ENCODE measurements at regions not wholly inside any gene's neighbourhood (a gene's known extent, or its start where the extent isn't known, plus 50 kb on each side); places are given as distances from the start of the nearest gene placed in this dataset.

DNA sequence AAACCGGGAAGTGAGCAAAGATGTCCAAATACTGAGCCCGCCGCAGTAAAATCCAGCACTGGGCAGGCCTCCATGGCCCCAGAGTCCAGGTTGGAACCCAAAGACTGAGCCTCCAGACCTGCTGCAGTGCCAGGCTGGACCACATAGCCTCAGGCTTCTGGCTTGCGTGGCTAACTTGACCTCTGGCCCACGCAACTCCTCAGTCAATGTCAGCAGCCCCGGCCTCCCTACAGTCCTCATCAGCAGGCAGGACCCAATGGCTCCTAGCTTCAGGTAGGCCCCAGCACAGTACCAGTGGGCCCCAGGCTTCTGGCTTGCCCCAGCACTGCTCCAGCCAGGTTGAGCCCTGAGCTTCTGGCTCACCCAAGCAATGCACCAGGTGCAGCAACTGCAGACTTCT lies 245.1 kb upstream of the AFDN start:
- no peak for DNase-seq (ENCODE audit: low spot score)

DNA sequence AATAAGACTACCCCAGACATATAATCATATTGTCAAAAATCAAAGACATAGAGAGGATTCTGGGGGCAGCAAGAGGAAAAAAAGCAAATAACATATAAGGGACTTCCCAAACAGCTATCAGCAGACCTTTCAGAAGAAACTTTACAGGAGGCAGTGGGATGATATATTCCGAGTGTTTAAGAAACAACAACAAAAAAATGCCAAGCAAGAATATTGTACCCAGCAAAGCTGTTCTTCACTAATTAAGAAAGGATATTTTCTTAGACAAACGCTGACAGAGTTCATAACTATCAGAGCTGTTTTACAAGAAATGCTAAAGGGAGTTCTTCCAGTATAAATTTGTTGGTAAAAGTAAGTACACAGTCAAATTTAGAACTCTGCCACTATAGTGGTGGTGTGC lies 243.3 kb upstream of the AFDN start:
- DNase-seq (ENCODE audit: low spot score) = no peak

DNA sequence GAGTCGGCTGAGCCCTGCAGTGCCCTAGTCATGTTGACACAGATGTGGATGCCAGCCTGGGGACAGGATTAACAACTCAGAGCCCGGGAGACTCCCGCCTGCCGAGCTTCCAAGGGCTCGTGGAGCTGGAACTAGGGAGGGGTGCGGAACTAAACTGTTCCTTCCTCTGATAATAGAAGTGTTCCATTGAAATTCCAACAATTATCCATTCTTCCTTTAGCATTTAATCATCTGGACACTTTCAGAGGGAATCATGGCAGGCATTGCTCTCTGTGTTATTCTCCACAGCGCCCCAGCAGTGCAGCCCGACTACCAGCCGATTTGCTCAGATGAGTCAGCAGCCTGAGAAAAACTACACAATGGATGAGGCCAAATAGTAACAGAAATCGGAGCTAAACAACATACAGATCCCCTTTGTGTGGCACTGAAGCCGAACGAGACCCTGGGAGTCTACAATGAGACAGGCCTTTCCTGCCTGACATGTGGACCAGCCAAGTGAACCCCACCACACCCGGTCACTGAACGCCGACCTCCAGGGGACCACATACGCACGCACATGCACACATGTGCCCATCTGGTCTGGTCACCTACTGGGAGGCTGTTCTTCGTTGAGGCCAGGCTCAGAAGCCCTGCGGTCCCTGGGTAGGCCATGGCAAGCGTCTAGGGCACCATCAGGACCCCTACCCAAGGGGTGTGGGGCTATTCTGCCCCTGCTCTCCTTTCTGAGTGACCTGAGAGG lies 238.4 kb upstream of the AFDN start:
- DNase-seq (ENCODE audit: low spot score) = no peak

DNA sequence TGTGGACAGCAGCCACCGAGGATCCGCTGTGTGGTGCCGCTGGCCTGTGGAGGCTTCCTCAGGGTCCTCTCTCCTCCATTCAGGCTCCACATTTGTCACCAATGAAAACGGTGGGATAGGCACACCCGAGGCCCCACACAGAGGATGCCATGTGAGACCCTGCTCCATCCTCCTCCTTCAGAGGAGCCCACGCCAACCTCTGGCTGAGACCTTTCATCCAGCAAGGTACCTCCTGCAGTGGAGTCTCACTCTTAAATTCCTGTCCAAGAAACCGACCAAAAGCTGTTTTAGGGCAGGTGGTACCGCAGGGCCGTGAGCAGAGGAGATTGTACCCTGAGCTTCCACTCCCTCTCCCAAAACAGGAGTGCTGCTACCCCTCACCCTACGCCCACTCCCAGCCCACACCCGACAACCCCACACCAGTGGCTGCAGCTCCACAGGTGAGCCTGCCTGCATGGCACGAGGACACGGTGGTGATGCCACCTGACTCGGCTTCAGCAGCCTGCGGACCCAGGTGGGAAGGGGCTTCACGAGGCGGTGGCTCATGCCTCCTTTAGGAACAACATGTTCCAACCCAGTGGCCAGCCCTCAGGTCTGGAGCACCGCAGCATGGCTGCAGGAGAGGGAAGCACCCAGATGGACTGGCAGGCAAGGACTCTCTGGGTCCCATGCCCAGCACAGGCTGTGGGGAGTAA lies 237.6 kb upstream of the AFDN start:
- no peak for DNase-seq (ENCODE audit: low spot score)

DNA sequence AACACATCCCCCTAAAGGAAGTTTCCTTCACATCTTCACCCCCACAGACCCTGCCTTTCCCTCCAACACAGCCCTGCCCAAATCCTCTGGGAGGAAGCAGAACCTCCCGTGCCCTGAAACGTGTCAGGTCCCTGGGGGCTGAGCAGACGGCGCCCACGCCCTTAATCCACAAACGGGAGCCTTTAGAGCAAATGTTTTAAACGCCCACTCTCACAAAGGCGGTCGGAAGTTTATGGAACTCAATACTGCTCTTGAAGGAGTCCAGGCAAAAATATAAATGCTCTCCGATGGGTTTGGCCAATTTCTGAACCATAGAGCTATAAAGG lies 237.1 kb upstream of the AFDN start:
- DNase-seq (ENCODE audit: low spot score) = no peak

DNA sequence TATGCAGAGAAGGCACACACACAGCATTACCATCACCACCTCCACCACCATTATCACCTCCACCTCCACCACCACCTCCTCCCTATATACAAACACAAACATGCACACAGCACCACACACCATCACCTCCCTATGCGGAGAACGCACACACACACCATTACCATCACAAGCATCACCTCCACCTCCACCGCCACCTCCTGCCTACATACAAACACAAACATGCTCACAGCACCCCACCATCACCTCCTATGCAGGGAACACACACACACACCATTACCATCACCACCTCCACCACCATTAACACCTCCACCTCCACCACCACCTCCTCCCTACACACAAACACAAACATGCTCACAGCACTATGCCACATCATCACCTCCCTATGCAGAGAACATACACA lies 236.5 kb upstream of the AFDN start:
- no peak for DNase-seq (ENCODE audit: low spot score)
